Activated naive CD4-positive, alpha-beta T cell treated with anti-CD3 and anti-CD28 coated beads for 36 hours (primary cell): ENCODE measurements at regions not wholly inside any gene's neighbourhood (a gene's known extent, or its start where the extent isn't known, plus 50 kb on each side); places are given as distances from the start of the nearest gene placed in this dataset.

Experiments used
- CTCF ChIA-PET: fragments of 350-600 bp; sonication (Branson Sonifier 250); formaldehyde crosslinking; loops from one replicate; lab custom pipeline; 2021; ENCODE audit warnings: antibody characterized with exemption; lab: Charles Lee
- DNase-seq: peaks from one replicate; pipeline ENCODE4 v3.0.0-alpha.2; 2020
- H3K27ac Mint-ChIP-seq: one replicate; pipeline ENCODE4 v1.8.0; 2021; ENCODE audit warnings: mild to moderate bottlenecking, mixed read lengths
- H3K27me3 Mint-ChIP-seq: one replicate; pipeline ENCODE4 v1.8.0; 2021; ENCODE audit warnings: low read depth, mixed read lengths
- H3K36me3 Mint-ChIP-seq: one replicate; pipeline ENCODE4 v1.8.0; 2021; ENCODE audit warnings: low read depth, mixed read lengths
- H3K4me1 Mint-ChIP-seq: one replicate; pipeline ENCODE4 v1.8.0; 2021; ENCODE audit warnings: low read depth, mixed read lengths
- H3K4me3 Mint-ChIP-seq: one replicate; pipeline ENCODE4 v1.8.0; 2021; ENCODE audit warnings: mild to moderate bottlenecking, moderate library complexity, mixed read lengths
- H3K9me3 Mint-ChIP-seq: one replicate; pipeline ENCODE4 v1.8.0; 2021; ENCODE audit warnings: mixed read lengths
- intact Hi-C: fragments of 100-400 bp; cut with micrococcal nuclease; formaldehyde crosslinking; loops from one replicate; pipeline ENCODE4 v1.15.1; 2023

- Mint-ChIP-seq H3K9me3 (peaks cover 2% of the 10 kb centered on the region), H3K4me3 (no peak overlapping the region), H3K36me3 (no peaks in the 10 kb centered on the region), H3K27ac (no peak overlapping the region), H3K27me3 (no peaks in the 10 kb centered on the region), H3K4me1 (no peaks in the 10 kb centered on the region)
- no peak for DNase-seq
- intact Hi-C loops, result no loop called here
- CTCF ChIA-PET, result no interaction called here
Measured at GRCh38 chr11:30684772-30685171, 98.6 kb upstream of the MPPED2 start.

GRCh38 chr11:30683176-30683575 is 97.0 kb upstream of the MPPED2 start:
- Mint-ChIP-seq H3K27me3 (no peaks in the 10 kb centered on the region), H3K36me3 (no peaks in the 10 kb centered on the region), H3K27ac (no peak overlapping the region), H3K4me3 (no peak overlapping the region), H3K4me1 (no peaks in the 10 kb centered on the region), H3K9me3 (peaks cover 2% of the 10 kb centered on the region)
- intact Hi-C loops, result no loop called here
- CTCF ChIA-PET, result no interaction called here
- DNase-seq, result no peak

DNA sequence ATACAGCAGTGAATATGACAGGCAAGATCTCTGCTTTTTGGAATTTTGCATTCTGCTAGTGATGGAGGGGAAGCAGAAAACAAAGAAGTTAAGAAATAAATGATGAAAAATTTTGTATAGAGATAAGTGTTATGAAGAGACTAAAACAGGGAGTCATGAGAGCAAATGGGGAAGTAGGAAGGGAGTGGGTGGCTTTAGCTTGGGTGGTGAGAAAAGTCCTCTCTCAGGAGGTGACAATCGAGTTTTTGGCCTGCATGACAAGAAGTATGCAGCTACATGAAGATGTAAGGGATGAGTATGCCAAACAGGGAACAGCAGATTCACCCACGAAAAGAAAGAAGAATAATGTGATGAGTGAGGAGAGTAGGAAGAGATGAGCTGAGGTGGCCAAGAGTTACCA is 80.7 kb upstream of the MPPED2 start:
- CTCF ChIA-PET, result interaction anchor here (0.6 kb wide), 1 partner anchor 605 kb away, joined by 4 read pairs; no protein-coding TSS in a partner anchor
- Mint-ChIP-seq H3K4me1 (no peaks in the 10 kb centered on the region), H3K27ac (no peak overlapping the region), H3K9me3 (peaks cover 6% of the 10 kb centered on the region), H3K27me3 (no peaks in the 10 kb centered on the region), H3K36me3 (no peaks in the 10 kb centered on the region), H3K4me3 (no peak overlapping the region)
- DNase-seq, result no peak
- intact Hi-C loops, result no loop called here

- intact Hi-C loops, result no loop called here
- Mint-ChIP-seq H3K36me3 (no peaks in the 10 kb centered on the region), H3K4me1 (no peaks in the 10 kb centered on the region), H3K9me3 (peaks cover 8% of the 10 kb centered on the region), H3K27ac (no peak overlapping the region), H3K27me3 (no peaks in the 10 kb centered on the region), H3K4me3 (no peak overlapping the region)
- DNase-seq, result no peak
- CTCF ChIA-PET, result no interaction called here
Measured at GRCh38 chr11:30665067-30665466, 78.9 kb upstream of the MPPED2 start.

GRCh38 chr11:30653606-30654005 is 67.5 kb upstream of the MPPED2 start:
- H3K9me3 Mint-ChIP-seq, result peaks cover 3% of the 10 kb centered on the region
- no peak overlapping the region for H3K4me3 Mint-ChIP-seq
- intact Hi-C loops, result no loop called here
- no peaks in the 10 kb centered on the region for H3K27me3 Mint-ChIP-seq
- H3K4me1 Mint-ChIP-seq, result no peaks in the 10 kb centered on the region
- CTCF ChIA-PET, result no interaction called here
- DNase-seq, result no peak
- no peak overlapping the region for H3K27ac Mint-ChIP-seq
- no peaks in the 10 kb centered on the region for H3K36me3 Mint-ChIP-seq

DNA sequence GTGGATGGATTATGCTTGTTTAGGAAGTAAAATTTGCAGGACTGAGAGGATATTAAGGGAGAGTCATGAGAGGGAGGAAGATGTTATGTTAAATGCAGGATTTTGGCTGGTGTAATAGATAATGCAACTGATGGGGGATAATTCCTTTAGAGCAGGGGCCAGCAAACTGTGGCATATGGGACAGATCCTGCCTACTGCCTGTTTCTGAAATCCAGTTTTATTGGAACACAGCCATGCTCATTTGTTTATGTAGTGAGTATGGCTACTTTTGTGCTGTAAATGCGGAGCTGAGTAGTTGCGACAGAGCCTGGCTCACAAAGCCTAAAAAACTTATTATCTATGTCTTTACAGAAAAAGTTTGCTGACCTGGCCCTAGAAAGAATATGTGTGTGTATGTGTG is 66.6 kb upstream of the MPPED2 start:
- no peak for DNase-seq
- H3K9me3 Mint-ChIP-seq, result peaks cover 6% of the 10 kb centered on the region
- H3K27me3 Mint-ChIP-seq, result no peaks in the 10 kb centered on the region
- CTCF ChIA-PET, result no interaction called here
- no peaks in the 10 kb centered on the region for H3K36me3 Mint-ChIP-seq
- no peak overlapping the region for H3K4me3 Mint-ChIP-seq
- H3K4me1 Mint-ChIP-seq, result no peaks in the 10 kb centered on the region
- intact Hi-C loops, result no loop called here
- H3K27ac Mint-ChIP-seq, result no peak overlapping the region

GRCh38 chr11:30650266-30650665 is 64.1 kb upstream of the MPPED2 start:
- Mint-ChIP-seq H3K27ac (no peak overlapping the region), H3K4me1 (no peaks in the 10 kb centered on the region), H3K36me3 (no peaks in the 10 kb centered on the region), H3K27me3 (no peaks in the 10 kb centered on the region), H3K9me3 (peaks cover 6% of the 10 kb centered on the region), H3K4me3 (no peak overlapping the region)
- no peak for DNase-seq
- intact Hi-C loops, result no loop called here
- CTCF ChIA-PET, result no interaction called here
